ENCODE measurements at regions not wholly inside any gene's neighbourhood (a gene's known extent, or its start where the extent isn't known, plus 50 kb on each side); places are given as distances from the start of the nearest gene placed in this dataset.

- no TSS peak for BruUV-seq (replicated peaks)
- no peak overlapping the region for H2BK5ac ChIP-seq (ENCODE audit: low read depth, low read length, poor library complexity, severe bottlenecking)
- H3K9me1 ChIP-seq (ENCODE audit: insufficient read depth, low read length): no peaks in the 10 kb centered on the region
- WGBS, 2 experiments (ENCODE audit: extremely low coverage in 2 of 2, insufficient read length in 1 of 2): 88 to 100% methylated on average over 1 to 5 of the region's 15 CpGs
- ChIA-PET CTCF (interaction anchor here (1.2 kb wide), 1 partner anchor 240 kb away, joined by 3 read pairs; no protein-coding TSS in a partner anchor), POLR2A (ENCODE audit: unreplicated experiment) (no interaction called here)
- in situ Hi-C loops (cut with MboI; ENCODE audit: low sequenced_read_pairs): no loop called here
- H3K27ac ChIP-seq (ENCODE audit: insufficient read depth, low read length): no peak overlapping the region
- H3K4me2 ChIP-seq (ENCODE audit: low read depth, low read length): no peak overlapping the region
- no peak overlapping the region for H3K4me3 ChIP-seq (ENCODE audit: insufficient read depth, low read depth, low read length)
- H3K27me3 ChIP-seq (ENCODE audit: control insufficient read depth, insufficient read depth, low read length): no peaks in the 10 kb centered on the region
- no peak overlapping the region for H2AK9ac ChIP-seq (replicated peaks; ENCODE audit: low read depth, low read length, poor library complexity)
- TF ChIP-seq, protein P1, sequence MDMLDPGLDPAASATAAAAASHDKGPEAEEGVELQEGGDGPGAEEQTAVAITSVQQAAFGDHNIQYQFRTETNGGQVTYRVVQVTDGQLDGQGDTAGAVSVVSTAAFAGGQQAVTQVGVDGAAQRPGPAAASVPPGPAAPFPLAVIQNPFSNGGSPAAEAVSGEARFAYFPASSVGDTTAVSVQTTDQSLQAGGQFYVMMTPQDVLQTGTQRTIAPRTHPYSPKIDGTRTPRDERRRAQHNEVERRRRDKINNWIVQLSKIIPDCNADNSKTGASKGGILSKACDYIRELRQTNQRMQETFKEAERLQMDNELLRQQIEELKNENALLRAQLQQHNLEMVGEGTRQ (IDR thresholded peaks at IDR 0.05; ENCODE audit: low read depth, low read length): no peak
- TF ChIP-seq ELK1 (IDR thresholded peaks at IDR 0.05; ENCODE audit: borderline replicate concordance, low read depth, low read length): no peak
- 0 out of 2 replicates have a peak, but pooled peaks have one; percentile 15 for TF ChIP-seq CEBPB (IDR thresholded peaks at IDR 0.05; ENCODE audit: low read depth, low read length)
- H2AFZ ChIP-seq (replicated peaks; ENCODE audit: low read length, poor library complexity): no peak overlapping the region
- no peak overlapping the region for H3K23ac ChIP-seq (ENCODE audit: low read depth, low read length)
- H3K4ac ChIP-seq (ENCODE audit: low read depth, low read length): no peak overlapping the region
- H3K14ac ChIP-seq (replicated peaks; ENCODE audit: low read depth, low read length): no peak overlapping the region
- H3K36me3 ChIP-seq (ENCODE audit: control insufficient read depth, insufficient read depth, low read length): no peaks in the 10 kb centered on the region
- dilution Hi-C loops (cut with HindIII; ENCODE audit: low sequenced_read_pairs, unreplicated experiment): no loop called here
- ATAC-seq (ENCODE audit: low read depth): no peak
- H4K5ac ChIP-seq (ENCODE audit: low read depth, low read length): no peak overlapping the region
- no peak overlapping the region for H2AK5ac ChIP-seq (ENCODE audit: low read depth, low read length)
- no peak overlapping the region for H4K91ac ChIP-seq (ENCODE audit: insufficient read depth, low read depth, low read length)
- no peak overlapping the region for H2BK20ac ChIP-seq (ENCODE audit: low read depth, low read length)
- H2BK15ac ChIP-seq (ENCODE audit: low read depth, low read length): no peak overlapping the region
- no peaks in the 10 kb centered on the region for H3K9me3 ChIP-seq (ENCODE audit: control insufficient read depth, insufficient read depth, low read length)
- no peaks in the 10 kb centered on the region for H4K20me1 ChIP-seq (ENCODE audit: insufficient read depth, low read length)
- no peaks in the 10 kb centered on the region for H3K79me1 ChIP-seq (ENCODE audit: low read depth in 1 of 2, low read length in 2 of 2)
- no peak overlapping the region for H3K9ac ChIP-seq (ENCODE audit: low read depth, low read length)
- H2BK120ac ChIP-seq (ENCODE audit: low read depth, low read length): no peak overlapping the region
- H3K56ac ChIP-seq (ENCODE audit: extremely low read depth, insufficient read depth, low read length): no peak overlapping the region
- H3K18ac ChIP-seq (ENCODE audit: low read depth, low read length): no peak overlapping the region
- no peaks in the 10 kb centered on the region; the same call in 1 of the 2 replicates for H3K4me1 ChIP-seq (ENCODE audit: control insufficient read depth, insufficient read depth, low read length)
- no peak for DNase-seq
- intact Hi-C loops (cut with micrococcal nuclease): no loop called here
- H4K8ac ChIP-seq (ENCODE audit: low read depth in 2 of 2, low read length in 2 of 2): no peak overlapping the region
Measured at GRCh38 chr4:42278709-42279324, 118.5 kb upstream of the SHISA3 start.

Data from IMR-90 (cell line).